Suprapubic skin (tissue), 4 donors: ENCODE measurements at regions not wholly inside any gene's neighbourhood (a gene's known extent, or its start where the extent isn't known, plus 50 kb on each side); places are given as distances from the start of the nearest gene placed in this dataset.

Experiments
- DNase-seq, 2 donors: peaks; one replicate each; pipeline ENCODE4 v3.0.0-alpha.2; 2019; ENCODE audit warnings: low spot score in 2 of 2
- H3K27ac ChIP-seq: fragments of 200-600 bp; sonication (generic); one replicate; pipeline ENCODE4 v1.5.1; 2019
- H3K27me3 ChIP-seq: fragments of 200-600 bp; sonication (generic); one replicate; pipeline ENCODE4 v1.5.1; 2019
- H3K36me3 ChIP-seq: fragments of 200-600 bp; sonication (generic); one replicate; pipeline ENCODE4 v1.5.1; 2019
- H3K4me1 ChIP-seq: fragments of 200-600 bp; sonication (generic); one replicate; pipeline ENCODE4 v1.5.1; 2019
- H3K4me3 ChIP-seq: fragments of 200-600 bp; sonication (generic); one replicate; pipeline ENCODE4 v1.5.1; 2019; ENCODE audit warnings: mild to moderate bottlenecking
- H3K9me3 ChIP-seq: fragments of 200-600 bp; sonication (generic); one replicate; pipeline ENCODE4 v1.5.1; 2019
- EP300 ChIP-seq: sonication (generic); formaldehyde crosslinking; IDR thresholded peaks from one replicate; pipeline ENCODE4 v1.6.1; 2017; ENCODE audit warnings: antibody characterized with exemption
- POLR2A ChIP-seq, 2 donors: fragments of 450-650 bp; IDR thresholded peaks; one replicate each; pipeline ENCODE4 v1.6.1; 2017; ENCODE audit warnings: antibody characterized with exemption in 2 of 2, mild to moderate bottlenecking in 2 of 2, moderate library complexity in 2 of 2
- POLR2AphosphoS5 ChIP-seq, 3 donors: sonication (generic); formaldehyde crosslinking; IDR thresholded peaks; one replicate each; pipeline ENCODE4 v1.6.1; 2017; ENCODE audit warnings: antibody characterized with exemption in 3 of 3
- WGBS: methylation state at CpG from one replicate; pipeline ENCODE4 v1.1.5; 2018; 5-methylcytosine and 5-hydroxymethylcytosine counted together
- TF ChIP-seq, protein P1 (sequence below), 2 donors: fragments of 200-600 bp in 1 of 2; fragments of 450-650 bp in 1 of 2; sonication (generic) in 1 of 2; IDR thresholded peaks; one replicate each; pipeline ENCODE4 v1.5.1; 2016 to 2019; ENCODE audit warnings: antibody characterized with exemption in 2 of 2, mild to moderate bottlenecking in 1 of 2, moderate library complexity in 1 of 2

DNA sequence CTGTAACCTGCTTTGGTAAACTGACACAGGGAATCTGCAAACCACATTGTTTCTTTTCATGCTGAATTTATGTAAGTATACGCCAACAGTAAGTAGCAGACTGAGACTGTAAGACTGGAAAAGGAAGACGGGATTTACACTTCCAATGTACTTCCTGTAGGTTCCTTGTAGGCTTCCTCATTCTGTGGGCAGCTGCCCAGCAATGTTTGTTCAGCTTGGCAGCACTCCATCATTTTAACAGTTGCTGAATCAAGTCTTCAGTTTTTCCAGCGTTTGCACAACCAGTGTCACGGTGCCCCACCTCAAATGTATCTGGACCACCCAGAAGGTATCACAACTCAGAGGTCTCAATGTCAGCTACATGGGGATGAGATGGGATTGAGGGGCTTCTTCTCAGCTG is 232.6 kb downstream of the PRDM9 start:
- 51% methylated on average over 4 of the region's 4 CpGs for WGBS
- Histone ChIP-seq H3K36me3 (no peaks in the 10 kb centered on the region), H3K27me3 (no peaks in the 10 kb centered on the region), H3K4me3 (no peak overlapping the region), H3K9me3 (no peaks in the 10 kb centered on the region), H3K27ac (no peak overlapping the region), H3K4me1 (no peaks in the 10 kb centered on the region)
- TF ChIP-seq, protein P1, sequence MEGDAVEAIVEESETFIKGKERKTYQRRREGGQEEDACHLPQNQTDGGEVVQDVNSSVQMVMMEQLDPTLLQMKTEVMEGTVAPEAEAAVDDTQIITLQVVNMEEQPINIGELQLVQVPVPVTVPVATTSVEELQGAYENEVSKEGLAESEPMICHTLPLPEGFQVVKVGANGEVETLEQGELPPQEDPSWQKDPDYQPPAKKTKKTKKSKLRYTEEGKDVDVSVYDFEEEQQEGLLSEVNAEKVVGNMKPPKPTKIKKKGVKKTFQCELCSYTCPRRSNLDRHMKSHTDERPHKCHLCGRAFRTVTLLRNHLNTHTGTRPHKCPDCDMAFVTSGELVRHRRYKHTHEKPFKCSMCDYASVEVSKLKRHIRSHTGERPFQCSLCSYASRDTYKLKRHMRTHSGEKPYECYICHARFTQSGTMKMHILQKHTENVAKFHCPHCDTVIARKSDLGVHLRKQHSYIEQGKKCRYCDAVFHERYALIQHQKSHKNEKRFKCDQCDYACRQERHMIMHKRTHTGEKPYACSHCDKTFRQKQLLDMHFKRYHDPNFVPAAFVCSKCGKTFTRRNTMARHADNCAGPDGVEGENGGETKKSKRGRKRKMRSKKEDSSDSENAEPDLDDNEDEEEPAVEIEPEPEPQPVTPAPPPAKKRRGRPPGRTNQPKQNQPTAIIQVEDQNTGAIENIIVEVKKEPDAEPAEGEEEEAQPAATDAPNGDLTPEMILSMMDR (IDR thresholded peaks at IDR 0.05), result no peak
- TF ChIP-seq POLR2A (IDR thresholded peaks at IDR 0.05) (no peak), EP300 (no peak), POLR2AphosphoS5 (IDR thresholded peaks at IDR 0.05) (no peak)
- no peak for DNase-seq

GRCh38 chr5:23742701-23743100 is 235.3 kb downstream of the PRDM9 start:
- no peak for DNase-seq

GRCh38 chr5:23755906-23756305 is 248.5 kb downstream of the PRDM9 start:
- Histone ChIP-seq H3K4me3 (no peak overlapping the region), H3K4me1 (no peaks in the 10 kb centered on the region), H3K36me3 (no peaks in the 10 kb centered on the region), H3K27ac (no peak overlapping the region), H3K27me3 (no peaks in the 10 kb centered on the region), H3K9me3 (no peaks in the 10 kb centered on the region)
- no peak for TF ChIP-seq POLR2A (IDR thresholded peaks at IDR 0.05)
- TF ChIP-seq, protein P1 (IDR thresholded peaks at IDR 0.05), result no peak
- no peak for DNase-seq

More at GRCh38 chr5:23742701-23743100, 235.3 kb downstream of the PRDM9 start:
- Histone ChIP-seq H3K9me3 (no peaks in the 10 kb centered on the region), H3K4me1 (no peaks in the 10 kb centered on the region), H3K27me3 (no peaks in the 10 kb centered on the region), H3K27ac (no peak overlapping the region), H3K4me3 (no peak overlapping the region), H3K36me3 (no peaks in the 10 kb centered on the region)
- TF ChIP-seq POLR2AphosphoS5 (IDR thresholded peaks at IDR 0.05) (no peak), EP300 (no peak), POLR2A (IDR thresholded peaks at IDR 0.05) (no peak)
- TF ChIP-seq, protein P1 (IDR thresholded peaks at IDR 0.05), result no peak

- Histone ChIP-seq H3K4me3 (no peak overlapping the region), H3K27me3 (no peaks in the 10 kb centered on the region), H3K9me3 (no peaks in the 10 kb centered on the region), H3K4me1 (no peaks in the 10 kb centered on the region), H3K36me3 (no peaks in the 10 kb centered on the region), H3K27ac (no peak overlapping the region)
- no peak for DNase-seq
- WGBS, result 65% methylated on average over 3 of the region's 3 CpGs
- TF ChIP-seq EP300, result no peak
- TF ChIP-seq, protein P1 (IDR thresholded peaks at IDR 0.05), result no peak
- no peak for TF ChIP-seq POLR2AphosphoS5 (IDR thresholded peaks at IDR 0.05)
- TF ChIP-seq POLR2A (IDR thresholded peaks at IDR 0.05), result no peak
These were observed 249.4 kb downstream of the PRDM9 start for GRCh38 chr5:23756779-23757178.

- WGBS, result 69% methylated on average over 1 of the region's 1 CpG
- no peaks in the 10 kb centered on the region for H3K27me3 ChIP-seq
- H3K9me3 ChIP-seq, result no peaks in the 10 kb centered on the region
- no peaks in the 10 kb centered on the region for H3K4me1 ChIP-seq
- DNase-seq, result no peak
- no peak overlapping the region for H3K27ac ChIP-seq
- no peak for TF ChIP-seq POLR2A (IDR thresholded peaks at IDR 0.05)
- TF ChIP-seq POLR2AphosphoS5 (IDR thresholded peaks at IDR 0.05), result no peak
- TF ChIP-seq EP300, result no peak
- TF ChIP-seq, protein P1 (IDR thresholded peaks at IDR 0.05), result no peak
- no peaks in the 10 kb centered on the region for H3K36me3 ChIP-seq
- H3K4me3 ChIP-seq, result no peak overlapping the region
These were observed 255.8 kb downstream of the PRDM9 start for GRCh38 chr5:23763170-23763569.
